Fibroblast of skin of back (primary cell): ENCODE measurements at regions not wholly inside any gene's neighbourhood (a gene's known extent, or its start where the extent isn't known, plus 50 kb on each side); places are given as distances from the start of the nearest gene placed in this dataset.
"Not testable (repeated sequence)": the region's sequence is repeated elsewhere in the genome, so short reads cannot be mapped to it uniquely, and the experiment has no call there.

ENCODE experiments used
- DNase-seq: peaks from one replicate; pipeline ENCODE4 v3.0.0-alpha.2; 2013

GRCh38 chr10:31679936-31680335 lies 248.7 kb downstream of the ARHGAP12 start:
- no peak for DNase-seq

DNA sequence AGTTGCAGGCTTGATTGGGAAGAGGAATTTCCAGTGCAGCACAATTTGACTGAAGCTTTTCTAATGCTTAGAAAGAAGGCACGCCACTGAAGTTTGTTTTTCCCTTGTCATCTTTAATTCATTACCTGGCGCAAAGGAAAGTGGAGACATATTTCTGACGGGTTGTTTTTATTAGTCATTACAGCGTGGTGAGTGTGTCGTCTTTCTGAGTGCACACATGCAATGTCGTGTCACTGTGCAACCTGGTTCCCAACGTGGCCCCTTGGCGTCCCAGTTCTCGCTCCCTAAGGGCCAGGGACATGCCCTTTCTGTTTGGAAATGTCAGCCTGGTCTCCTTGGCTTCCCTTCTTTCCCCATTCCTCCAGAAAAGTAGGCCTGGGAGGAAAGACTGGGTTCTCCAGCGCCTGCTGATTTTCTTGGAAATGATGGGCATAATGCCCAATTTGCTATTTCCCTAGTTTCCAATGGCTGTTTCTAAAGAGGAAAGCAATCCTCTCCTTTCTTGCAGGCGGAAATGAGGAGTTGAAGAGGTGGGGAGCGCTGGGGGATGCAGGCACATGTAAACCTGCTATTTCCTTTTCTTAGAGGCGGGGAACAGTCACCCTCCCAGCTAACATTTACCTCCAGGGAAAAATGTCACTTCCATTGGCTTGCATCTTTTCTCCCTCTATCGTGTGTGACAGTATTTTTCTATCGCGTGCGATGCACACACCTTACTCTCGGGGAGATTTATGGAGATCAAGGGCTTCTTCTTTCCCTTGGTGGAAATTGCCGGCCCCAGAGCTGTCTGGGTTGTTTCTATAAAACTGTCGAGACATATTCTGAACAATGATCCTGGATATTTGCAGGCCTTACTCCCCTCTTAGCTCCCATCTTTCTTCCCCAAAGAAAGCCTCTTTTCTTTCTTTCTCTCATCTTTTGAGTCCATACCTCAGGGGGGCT lies 249.8 kb downstream of the ARHGAP12 start:
- DNase-seq: no peak

DNA sequence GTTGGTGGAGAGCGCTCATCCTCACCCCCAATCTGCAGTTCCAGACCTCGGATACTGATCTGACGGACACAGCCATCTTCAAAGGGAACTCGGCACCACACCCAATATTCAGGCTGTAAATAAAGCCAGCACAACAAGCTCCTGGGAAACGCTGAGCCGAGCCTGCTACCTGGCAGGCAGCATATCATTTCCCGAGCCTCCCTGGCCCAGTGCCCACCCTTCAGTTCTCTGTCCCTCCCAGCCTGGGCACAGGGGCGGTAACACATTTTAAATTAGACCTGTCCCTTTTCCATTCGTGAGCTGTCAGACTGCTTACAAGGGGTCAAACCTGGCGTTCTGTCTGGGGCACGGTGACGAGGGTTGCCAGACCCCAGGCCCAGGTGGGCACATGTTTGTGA lies 250.5 kb downstream of the ARHGAP12 start:
- no peak for DNase-seq

- DNase-seq: no peak
These were observed 251.2 kb downstream of the ARHGAP12 start for GRCh38 chr10:31677195-31678138.

DNA sequence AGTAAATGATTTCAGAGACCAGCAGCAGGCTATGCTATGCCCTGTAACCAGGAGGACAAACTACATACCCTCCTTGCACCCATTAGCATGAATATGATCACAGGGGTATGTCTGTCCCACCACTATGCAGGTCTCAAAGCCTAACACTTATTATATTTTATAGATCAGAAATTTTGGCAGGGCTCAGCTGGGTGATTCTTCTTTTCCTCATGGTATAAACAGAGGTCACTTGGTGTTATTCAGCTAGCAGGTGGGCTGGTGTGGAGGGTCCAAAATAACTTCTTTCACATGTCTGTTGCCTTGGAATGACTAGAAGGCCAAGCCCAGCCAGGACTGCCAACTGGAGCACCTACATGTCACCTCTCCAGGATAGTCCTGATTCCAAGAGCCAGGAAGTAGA lies 252.9 kb downstream of the ARHGAP12 start:
- no peak for DNase-seq

DNA sequence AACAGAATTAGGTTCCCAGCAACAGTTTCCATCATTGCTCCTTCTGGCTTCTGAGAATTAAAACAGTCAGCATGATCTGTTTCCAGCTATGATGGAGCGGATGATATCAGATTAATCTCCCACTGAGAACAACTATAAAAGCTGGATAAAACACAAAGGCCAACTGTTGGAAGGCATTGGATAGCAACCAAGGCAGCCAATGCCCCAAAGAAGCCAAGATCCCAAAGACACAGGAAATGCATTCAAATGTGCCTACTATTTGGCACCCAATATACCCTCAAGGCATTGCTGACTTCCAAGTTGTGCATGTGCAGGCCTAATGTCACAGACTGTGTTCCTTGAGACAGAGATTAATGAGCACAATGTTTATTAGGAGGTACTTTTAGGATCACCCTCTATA lies 259.3 kb downstream of the ARHGAP12 start:
- DNase-seq: no peak

DNA sequence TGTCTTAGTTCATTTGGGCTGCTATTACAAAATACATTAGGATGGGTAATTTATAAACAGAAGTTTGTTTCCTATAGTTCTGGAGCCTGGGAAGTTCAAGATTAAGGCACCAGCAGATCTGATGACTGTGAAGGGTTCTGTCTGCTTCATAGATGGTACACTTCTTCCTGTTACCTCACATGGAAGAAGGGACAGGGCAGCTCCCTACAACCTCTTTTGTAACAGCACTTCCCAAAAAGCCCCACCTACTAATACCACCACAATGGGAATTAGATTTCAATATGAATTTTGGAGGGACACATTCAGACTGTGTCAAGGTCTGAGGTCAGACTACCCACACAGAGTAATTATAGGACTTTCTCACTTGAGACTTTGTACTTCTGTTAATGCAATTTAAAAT lies 260.3 kb downstream of the ARHGAP12 start:
- DNase-seq: no peak

DNA sequence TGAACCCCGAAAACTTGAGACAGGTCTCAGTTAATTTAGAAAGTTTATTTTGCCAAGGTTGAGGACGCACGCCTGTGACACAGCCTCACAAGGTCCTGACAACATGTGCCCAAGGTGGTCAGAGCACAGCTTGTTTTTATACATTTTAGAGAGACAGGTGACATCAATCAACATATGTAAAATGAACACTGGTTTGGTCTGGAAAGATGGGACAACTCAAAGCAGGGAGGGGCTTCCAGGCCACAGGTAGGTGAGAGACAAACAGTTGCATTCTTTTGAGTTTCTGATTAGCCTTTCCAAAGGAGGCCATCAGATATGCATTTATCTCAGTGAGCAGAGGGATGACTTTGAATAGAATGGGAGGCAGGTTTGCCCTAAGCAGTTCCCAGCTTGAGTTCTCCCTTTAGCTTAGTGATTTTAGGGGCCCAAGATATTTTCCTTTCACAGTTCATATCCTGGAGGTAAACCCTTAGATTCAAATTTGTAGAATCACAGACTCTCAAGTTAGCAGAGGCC lies 262.8 kb downstream of the ARHGAP12 start:
- not testable (repeated sequence) for DNase-seq

GRCh38 chr10:31664803-31665202 lies 263.8 kb downstream of the ARHGAP12 start:
- DNase-seq: no peak

DNA sequence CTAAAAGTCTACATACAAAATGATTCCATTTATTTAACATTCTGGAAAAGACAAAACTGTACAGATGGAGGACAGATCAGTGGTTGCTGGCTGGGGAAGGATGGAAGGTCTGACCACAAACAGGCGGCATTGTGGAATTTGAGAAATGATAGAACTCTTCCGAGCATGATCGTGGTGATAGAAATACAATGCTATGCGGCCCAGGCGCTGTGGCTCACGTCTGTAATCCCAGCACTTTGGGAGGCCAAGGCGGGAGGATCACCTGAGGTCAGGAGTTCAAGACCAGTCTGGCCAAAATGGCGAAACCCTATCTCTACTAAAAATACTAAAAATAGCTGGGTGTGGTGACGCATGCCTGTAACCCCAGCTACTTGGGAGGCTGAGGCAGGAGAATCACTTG lies 264.6 kb downstream of the ARHGAP12 start:
- DNase-seq: peak; percentile 42

- DNase-seq: no peak
These were observed 268.3 kb downstream of the ARHGAP12 start for GRCh38 chr10:31660300-31660699.

GRCh38 chr10:31659665-31660064 lies 269.0 kb downstream of the ARHGAP12 start:
- no peak for DNase-seq

- DNase-seq: no peak
These were observed 271.2 kb downstream of the ARHGAP12 start for GRCh38 chr10:31657434-31657872.

DNA sequence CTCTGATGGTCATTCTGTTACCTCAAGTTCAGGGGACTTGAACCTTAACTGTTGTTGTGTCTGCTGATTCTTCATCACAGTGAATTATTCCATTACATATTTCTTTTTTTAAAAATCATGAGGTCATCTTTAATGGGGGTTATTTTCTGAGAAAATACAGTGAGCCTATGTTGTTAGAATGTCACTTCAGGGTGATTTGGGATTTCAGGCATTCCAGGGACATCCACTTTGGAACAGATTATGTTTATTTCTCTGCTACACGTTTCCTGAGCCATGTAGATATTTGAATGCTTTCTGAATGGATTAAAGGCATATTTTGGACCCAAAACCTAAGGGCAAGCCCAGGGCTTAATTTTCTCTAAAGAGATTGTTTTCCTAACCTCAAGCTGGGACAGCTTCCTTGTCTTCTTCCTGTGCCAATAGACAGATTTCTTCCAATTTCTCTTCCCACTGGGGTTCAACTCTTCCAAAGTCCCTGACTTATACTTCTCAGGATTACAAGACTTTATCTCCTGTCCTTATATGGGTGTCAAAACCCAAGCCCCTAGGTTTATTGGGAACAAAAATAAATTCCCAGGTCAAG lies 271.7 kb downstream of the ARHGAP12 start:
- DNase-seq: peak; percentile 87

GRCh38 chr10:31652038-31652437 lies 276.6 kb downstream of the ARHGAP12 start:
- no peak for DNase-seq

DNA sequence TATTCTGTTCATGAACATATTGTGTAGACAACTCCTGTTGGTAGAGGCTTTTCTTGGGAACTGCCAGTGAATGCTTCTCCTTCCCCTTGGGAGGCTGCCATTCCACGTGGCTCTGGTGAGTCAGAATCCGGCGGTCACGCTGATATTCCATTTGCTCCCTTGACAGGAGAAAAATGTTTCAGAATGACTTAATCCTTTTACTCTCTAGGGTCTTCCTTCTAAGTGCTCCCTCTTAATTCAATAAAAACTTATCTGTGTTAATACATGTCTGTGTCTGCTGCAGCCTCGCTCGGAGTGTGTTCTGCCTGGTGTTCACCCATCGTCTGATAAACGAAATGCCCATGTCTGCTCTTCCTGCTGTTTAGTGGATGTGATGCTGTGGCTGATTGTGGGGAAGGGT lies 278.6 kb downstream of the ARHGAP12 start:
- DNase-seq: peak; percentile 95

DNA sequence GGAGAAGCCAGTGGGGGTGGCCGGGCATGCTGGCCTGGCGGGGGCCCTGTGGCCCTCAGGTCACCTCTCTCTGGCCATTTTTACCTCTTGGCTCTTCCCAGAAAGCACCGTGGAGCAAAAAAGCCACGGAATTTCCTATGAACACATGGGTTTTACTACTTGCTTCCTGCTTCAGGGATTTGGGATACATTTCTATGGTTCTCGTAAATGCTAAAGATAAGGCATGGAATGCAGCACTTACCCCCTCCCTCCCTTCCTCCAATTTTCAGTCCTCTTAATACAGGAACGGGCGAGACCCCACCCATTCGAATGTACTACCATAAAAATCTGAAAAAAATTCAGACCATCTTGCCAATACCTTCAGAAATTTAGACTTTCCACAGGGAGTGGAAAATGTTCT lies 279.7 kb downstream of the ARHGAP12 start:
- peak; percentile 39 for DNase-seq

DNA sequence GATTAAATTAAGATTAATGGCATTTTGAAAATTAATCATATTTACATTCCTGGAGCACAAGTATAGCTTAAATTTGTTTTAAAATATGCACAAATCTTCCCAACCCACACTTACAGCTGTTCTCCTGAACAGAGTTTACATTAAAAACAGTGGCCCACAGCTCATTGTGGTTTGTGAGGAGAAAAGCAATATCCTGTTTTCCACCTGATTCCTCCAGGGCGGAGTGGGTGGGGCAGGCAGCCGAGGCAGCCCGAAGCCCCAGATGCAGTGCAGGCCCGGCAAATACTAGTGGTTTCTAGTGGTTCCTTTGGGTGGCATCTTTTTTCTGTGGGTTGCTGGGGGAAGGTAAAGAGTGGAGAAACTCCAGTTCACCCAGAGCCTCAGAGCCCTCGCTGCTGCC lies 280.8 kb downstream of the ARHGAP12 start:
- no peak for DNase-seq

DNA sequence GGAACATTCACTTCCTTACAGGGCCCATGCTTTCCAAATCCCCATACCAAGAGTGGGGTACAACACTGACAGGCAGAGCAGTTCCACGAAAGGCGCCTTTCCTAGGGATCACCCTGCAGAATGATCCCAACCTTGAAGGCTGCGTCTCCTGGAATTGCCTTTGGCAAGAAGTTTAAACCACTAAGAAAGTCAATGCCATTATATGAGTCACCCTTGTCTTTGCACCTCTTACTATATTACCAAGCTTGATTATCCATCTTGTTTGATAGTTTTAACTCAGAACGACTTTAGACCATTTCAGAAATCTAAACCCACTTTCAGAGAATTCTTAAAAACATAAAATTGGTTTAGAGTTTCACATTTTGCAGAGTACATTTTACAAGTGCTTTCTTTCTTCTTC lies 282.1 kb downstream of the ARHGAP12 start:
- DNase-seq: no peak

- no peak for DNase-seq
These were observed 282.8 kb downstream of the ARHGAP12 start for GRCh38 chr10:31645786-31646185.

- DNase-seq: no peak
These were observed 283.5 kb downstream of the ARHGAP12 start for GRCh38 chr10:31644931-31645633.

- DNase-seq: no peak
These were observed 286.4 kb downstream of the ARHGAP12 start for GRCh38 chr10:31642281-31642680.
